ENCODE measurements at regions not wholly inside any gene's neighbourhood (a gene's known extent, or its start where the extent isn't known, plus 50 kb on each side); places are given as distances from the start of the nearest gene placed in this dataset.
"Not testable (repeated sequence)": the region's sequence is repeated elsewhere in the genome, so short reads cannot be mapped to it uniquely, and the experiment has no call there.

DNA sequence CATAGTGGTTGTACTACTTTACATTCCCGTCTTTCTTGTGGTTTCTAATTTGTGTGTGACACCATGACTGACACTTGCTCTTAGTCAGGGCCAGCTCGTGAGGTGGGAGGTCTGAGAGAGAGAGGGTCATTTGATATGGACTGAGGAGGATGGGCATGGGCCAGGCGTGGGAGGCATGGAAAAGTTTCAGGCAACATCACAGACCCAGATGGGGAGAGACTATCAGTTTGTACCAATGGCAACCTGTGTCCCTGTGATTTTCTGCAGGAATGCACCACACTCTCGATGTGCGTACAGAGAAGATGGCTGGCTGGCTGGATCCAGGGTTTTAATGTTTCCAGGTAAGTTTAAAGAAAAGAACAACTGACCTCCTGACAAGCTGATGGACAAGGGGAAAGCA lies 273.6 kb downstream of the CYRIA start:
- DNase-seq: no peak
- CTCF ChIA-PET: no interaction called here
- Mint-ChIP-seq H3K4me3 (ENCODE audit: low read depth, unreplicated experiment) (no peak overlapping the region), H3K36me3 (ENCODE audit: insufficient read depth, unreplicated experiment) (no peaks in the 10 kb centered on the region), H3K4me1 (ENCODE audit: low read depth, unreplicated experiment) (no peaks in the 10 kb centered on the region), H3K27ac (ENCODE audit: unreplicated experiment) (no peak overlapping the region), H3K9me3 (ENCODE audit: low read depth, unreplicated experiment) (no peaks in the 10 kb centered on the region), H3K27me3 (ENCODE audit: unreplicated experiment) (no peaks in the 10 kb centered on the region)
- intact Hi-C loops (cut with micrococcal nuclease; ENCODE audit: unreplicated experiment): no loop called here
- TF ChIP-seq, protein P1, sequence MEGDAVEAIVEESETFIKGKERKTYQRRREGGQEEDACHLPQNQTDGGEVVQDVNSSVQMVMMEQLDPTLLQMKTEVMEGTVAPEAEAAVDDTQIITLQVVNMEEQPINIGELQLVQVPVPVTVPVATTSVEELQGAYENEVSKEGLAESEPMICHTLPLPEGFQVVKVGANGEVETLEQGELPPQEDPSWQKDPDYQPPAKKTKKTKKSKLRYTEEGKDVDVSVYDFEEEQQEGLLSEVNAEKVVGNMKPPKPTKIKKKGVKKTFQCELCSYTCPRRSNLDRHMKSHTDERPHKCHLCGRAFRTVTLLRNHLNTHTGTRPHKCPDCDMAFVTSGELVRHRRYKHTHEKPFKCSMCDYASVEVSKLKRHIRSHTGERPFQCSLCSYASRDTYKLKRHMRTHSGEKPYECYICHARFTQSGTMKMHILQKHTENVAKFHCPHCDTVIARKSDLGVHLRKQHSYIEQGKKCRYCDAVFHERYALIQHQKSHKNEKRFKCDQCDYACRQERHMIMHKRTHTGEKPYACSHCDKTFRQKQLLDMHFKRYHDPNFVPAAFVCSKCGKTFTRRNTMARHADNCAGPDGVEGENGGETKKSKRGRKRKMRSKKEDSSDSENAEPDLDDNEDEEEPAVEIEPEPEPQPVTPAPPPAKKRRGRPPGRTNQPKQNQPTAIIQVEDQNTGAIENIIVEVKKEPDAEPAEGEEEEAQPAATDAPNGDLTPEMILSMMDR (IDR thresholded peaks at IDR 0.05; ENCODE audit: unreplicated experiment): no peak
- BruUV-seq (replicated peaks): no TSS peak

DNA sequence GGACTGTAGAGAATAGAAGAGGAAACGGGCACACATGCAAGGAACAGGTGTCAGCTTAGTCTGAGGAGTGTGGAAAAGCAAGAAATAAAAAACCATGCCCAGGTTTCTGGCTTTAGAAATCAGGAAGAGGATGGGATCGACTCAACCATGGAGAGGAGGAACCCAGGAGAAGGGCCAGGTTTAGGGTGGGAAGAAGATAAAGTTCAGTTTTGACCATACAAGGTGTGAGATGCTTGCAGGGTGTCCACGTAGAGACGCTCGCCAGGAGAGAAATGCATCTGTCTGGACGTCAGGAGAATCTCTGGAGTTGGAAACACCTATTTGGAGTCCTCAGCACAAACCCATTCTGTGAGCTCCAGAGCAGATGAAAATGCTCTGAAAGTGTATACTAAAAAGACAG lies 275.1 kb downstream of the CYRIA start:
- CTCF ChIA-PET: no interaction called here
- Mint-ChIP-seq H3K9me3 (ENCODE audit: low read depth, unreplicated experiment) (no peaks in the 10 kb centered on the region), H3K27me3 (ENCODE audit: unreplicated experiment) (no peaks in the 10 kb centered on the region), H3K36me3 (ENCODE audit: insufficient read depth, unreplicated experiment) (no peaks in the 10 kb centered on the region), H3K4me3 (ENCODE audit: low read depth, unreplicated experiment) (no peak overlapping the region), H3K27ac (ENCODE audit: unreplicated experiment) (no peak overlapping the region), H3K4me1 (ENCODE audit: low read depth, unreplicated experiment) (no peaks in the 10 kb centered on the region)
- TF ChIP-seq, protein P1 (IDR thresholded peaks at IDR 0.05; ENCODE audit: unreplicated experiment): no peak
- intact Hi-C loops (cut with micrococcal nuclease; ENCODE audit: unreplicated experiment): no loop called here
- no TSS peak for BruUV-seq (replicated peaks)
- no peak for DNase-seq

DNA sequence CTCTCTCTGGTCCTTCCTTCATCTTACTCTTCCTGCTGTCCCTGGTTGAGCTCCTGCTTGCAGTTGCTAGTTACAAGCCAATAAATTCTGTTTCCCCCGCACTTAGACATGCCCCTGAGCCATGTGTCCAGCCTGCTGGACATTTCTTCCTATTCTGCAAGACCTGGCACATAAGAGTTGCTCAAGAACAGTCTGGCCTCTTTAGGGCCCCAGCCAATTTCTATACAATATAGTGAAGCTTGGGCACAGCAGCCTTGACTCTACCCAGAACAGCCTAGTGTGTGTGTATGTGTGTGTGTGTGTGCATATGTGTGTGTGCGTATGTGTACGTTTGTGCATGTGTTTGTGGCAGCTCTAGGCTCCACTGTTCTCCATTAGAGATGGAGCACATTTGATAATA lies 276.0 kb downstream of the CYRIA start:
- intact Hi-C loops (cut with micrococcal nuclease; ENCODE audit: unreplicated experiment): no loop called here
- Mint-ChIP-seq H3K9me3 (ENCODE audit: low read depth, unreplicated experiment) (no peaks in the 10 kb centered on the region), H3K36me3 (ENCODE audit: insufficient read depth, unreplicated experiment) (no peaks in the 10 kb centered on the region), H3K4me1 (ENCODE audit: low read depth, unreplicated experiment) (no peaks in the 10 kb centered on the region), H3K4me3 (ENCODE audit: low read depth, unreplicated experiment) (no peak overlapping the region), H3K27me3 (ENCODE audit: unreplicated experiment) (no peaks in the 10 kb centered on the region), H3K27ac (ENCODE audit: unreplicated experiment) (no peak overlapping the region)
- CTCF ChIA-PET: no interaction called here
- TF ChIP-seq, protein P1 (IDR thresholded peaks at IDR 0.05; ENCODE audit: unreplicated experiment): no peak
- no peak for DNase-seq
- no TSS peak for BruUV-seq (replicated peaks)

DNA sequence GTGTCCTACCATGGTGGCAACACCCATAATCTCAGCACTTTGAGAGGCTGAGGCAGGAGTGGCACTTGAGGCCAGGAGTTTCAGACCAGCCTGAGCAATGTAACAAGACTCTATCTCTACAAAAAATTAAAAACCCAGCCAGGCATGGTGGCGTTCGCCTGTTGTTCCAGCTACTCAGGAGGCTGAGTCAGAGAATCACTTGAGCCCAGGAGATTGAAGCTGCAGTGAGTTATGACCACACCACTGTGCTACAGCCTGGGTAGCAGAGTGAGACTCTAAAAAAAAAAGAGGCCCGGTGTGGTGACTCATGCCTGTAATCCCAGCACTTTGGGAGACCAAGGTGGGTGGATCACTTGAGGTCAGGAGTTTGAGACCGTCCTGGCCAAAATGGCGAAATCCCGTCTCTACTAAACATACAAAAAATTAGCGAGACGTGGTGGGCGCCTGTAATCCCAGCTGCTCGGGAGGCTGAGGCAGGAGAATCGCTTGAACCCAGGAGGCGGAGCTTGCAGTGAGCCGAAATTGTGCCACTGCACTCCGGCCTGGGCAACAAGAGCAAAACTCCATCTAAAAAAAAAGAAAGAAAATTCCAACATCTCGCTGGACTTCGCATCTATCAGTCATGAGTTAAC lies 277.3 kb downstream of the CYRIA start:
- H3K36me3 Mint-ChIP-seq (ENCODE audit: insufficient read depth, unreplicated experiment); DNase-seq; CTCF ChIA-PET; intact Hi-C loops (cut with micrococcal nuclease; ENCODE audit: unreplicated experiment); H3K4me1 Mint-ChIP-seq (ENCODE audit: low read depth, unreplicated experiment); H3K27me3 Mint-ChIP-seq (ENCODE audit: unreplicated experiment); H3K4me3 Mint-ChIP-seq (ENCODE audit: low read depth, unreplicated experiment); H3K27ac Mint-ChIP-seq (ENCODE audit: unreplicated experiment); BruUV-seq (replicated peaks); H3K9me3 Mint-ChIP-seq (ENCODE audit: low read depth, unreplicated experiment): not testable (repeated sequence)

DNA sequence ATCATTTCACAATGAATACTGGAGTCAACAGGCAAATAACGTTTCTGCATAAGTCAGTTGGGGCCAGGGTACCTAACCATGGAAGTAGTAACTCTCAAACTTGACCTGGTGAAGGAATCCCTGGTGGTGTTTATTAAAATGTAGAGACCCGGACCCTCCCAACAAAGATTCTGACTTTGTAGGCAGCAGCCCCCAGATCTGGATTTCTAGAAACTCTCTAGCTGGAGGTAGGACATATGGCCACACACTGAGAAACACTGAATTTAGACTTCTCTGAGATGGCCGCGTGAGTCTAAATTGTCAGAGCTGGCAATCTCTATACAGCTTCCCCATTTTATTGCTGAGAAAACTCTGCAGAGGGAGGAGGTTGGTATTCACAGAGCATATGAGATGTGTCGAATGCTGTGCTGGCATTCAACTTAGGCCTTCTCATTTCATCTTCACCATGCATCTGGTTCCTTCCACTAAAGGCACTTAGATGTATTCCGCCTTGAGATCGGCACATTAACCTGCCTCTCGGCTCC lies 278.1 kb downstream of the CYRIA start:
- CTCF ChIA-PET: no interaction called here

More for the DNA sequence above, 278.1 kb downstream of the CYRIA start:
- H3K36me3 Mint-ChIP-seq (ENCODE audit: insufficient read depth, unreplicated experiment): no peaks in the 10 kb centered on the region
- H3K4me1 Mint-ChIP-seq (ENCODE audit: low read depth, unreplicated experiment): no peaks in the 10 kb centered on the region
- H3K27ac Mint-ChIP-seq (ENCODE audit: unreplicated experiment): no peak overlapping the region
- no TSS peak for BruUV-seq (replicated peaks)
- no peak for DNase-seq
- intact Hi-C loops (cut with micrococcal nuclease; ENCODE audit: unreplicated experiment): no loop called here
- no peaks in the 10 kb centered on the region for H3K27me3 Mint-ChIP-seq (ENCODE audit: unreplicated experiment)
- TF ChIP-seq, protein P1 (IDR thresholded peaks at IDR 0.05; ENCODE audit: unreplicated experiment): no peak
- no peaks in the 10 kb centered on the region for H3K9me3 Mint-ChIP-seq (ENCODE audit: low read depth, unreplicated experiment)
- H3K4me3 Mint-ChIP-seq (ENCODE audit: low read depth, unreplicated experiment): no peak overlapping the region

Measured in Calu3 (cell line).